ENCODE measurements at regions not wholly inside any gene's neighbourhood (a gene's known extent, or its start where the extent isn't known, plus 50 kb on each side); places are given as distances from the start of the nearest gene placed in this dataset.

DNA sequence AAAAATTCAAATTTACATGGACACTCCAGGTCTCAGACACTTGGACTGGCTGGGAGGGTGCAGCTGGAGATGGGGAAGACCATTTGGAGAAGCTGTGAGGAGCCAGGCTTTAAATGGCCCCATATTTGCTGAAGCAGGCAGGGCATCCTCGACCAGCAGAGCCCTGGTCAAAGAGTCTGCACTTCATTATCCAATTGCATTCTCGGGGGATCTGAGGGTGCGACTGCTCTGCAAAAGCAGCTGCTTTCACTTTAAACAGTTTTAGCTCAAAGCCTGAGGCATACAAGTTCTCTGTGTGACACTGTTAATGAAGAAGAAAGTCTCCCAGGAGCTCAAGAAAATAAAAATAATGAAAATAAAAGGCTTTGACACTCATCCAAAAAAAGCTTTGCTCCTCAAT, 98.0 kb upstream of the SLC25A36 start:
- CTCF ChIA-PET = no interaction called here
- no peak for DNase-seq (ENCODE audit: extremely low spot score)
- POLR2A ChIA-PET = no interaction called here
- TF ChIP-seq ELF4 (IDR thresholded peaks at IDR 0.05) (no peak), FOXM1 (IDR thresholded peaks at IDR 0.05; ENCODE audit: borderline replicate concordance) (no peak), ZNF384 (IDR thresholded peaks at IDR 0.05) (no peak), BHLHE40 (IDR thresholded peaks at IDR 0.05; ENCODE audit: borderline replicate concordance) (no peak), FOXK2 (IDR thresholded peaks at IDR 0.05) (no peak), NFRKB (IDR thresholded peaks at IDR 0.05) (no peak), LEF1 (IDR thresholded peaks at IDR 0.05; ENCODE audit: borderline replicate concordance) (no peak), HDGF (IDR thresholded peaks at IDR 0.05; ENCODE audit: borderline replicate concordance) (no peak), ARNT (IDR thresholded peaks at IDR 0.05) (no peak), FOXA1 (IDR thresholded peaks at IDR 0.05) (no peak), TARDBP (IDR thresholded peaks at IDR 0.05) (no peak), SUZ12 (IDR thresholded peaks at IDR 0.05) (no peak), CTBP1 (IDR thresholded peaks at IDR 0.05; ENCODE audit: borderline replicate concordance) (no peak), SP1 (IDR thresholded peaks at IDR 0.05) (no peak), L3MBTL2 (conservative IDR thresholded peaks at IDR 0.05) (no peak)
- TF ChIP-seq, protein P1, sequence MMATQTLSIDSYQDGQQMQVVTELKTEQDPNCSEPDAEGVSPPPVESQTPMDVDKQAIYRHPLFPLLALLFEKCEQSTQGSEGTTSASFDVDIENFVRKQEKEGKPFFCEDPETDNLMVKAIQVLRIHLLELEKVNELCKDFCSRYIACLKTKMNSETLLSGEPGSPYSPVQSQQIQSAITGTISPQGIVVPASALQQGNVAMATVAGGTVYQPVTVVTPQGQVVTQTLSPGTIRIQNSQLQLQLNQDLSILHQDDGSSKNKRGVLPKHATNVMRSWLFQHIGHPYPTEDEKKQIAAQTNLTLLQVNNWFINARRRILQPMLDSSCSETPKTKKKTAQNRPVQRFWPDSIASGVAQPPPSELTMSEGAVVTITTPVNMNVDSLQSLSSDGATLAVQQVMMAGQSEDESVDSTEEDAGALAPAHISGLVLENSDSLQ (IDR thresholded peaks at IDR 0.05) = no peak

DNA sequence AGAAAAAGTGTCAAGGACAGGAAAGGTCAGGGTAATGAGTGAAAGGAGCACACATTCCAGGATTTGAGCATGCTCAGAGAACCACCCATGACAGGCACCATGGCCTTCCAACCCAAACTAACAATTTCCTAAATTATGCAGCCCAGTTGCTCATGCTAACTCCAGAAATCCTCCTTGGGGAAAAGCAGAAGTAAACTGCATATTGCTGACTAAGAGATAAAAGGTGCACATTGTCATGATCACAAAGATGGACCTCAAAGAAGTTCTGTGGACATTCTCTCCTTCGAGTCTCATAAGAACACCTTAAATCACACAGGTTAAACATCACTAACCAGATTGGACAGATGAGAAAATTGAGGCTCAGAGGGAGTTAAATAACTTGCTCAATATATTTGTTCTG, 97.6 kb upstream of the SLC25A36 start:
- POLR2A ChIA-PET = no interaction called here
- DNase-seq (ENCODE audit: extremely low spot score) = no peak
- no peak for TF ChIP-seq ZNF384 (IDR thresholded peaks at IDR 0.05)
- TF ChIP-seq HDGF (IDR thresholded peaks at IDR 0.05; ENCODE audit: borderline replicate concordance) = no peak
- CTCF ChIA-PET = no interaction called here

- no peak for DNase-seq (ENCODE audit: extremely low spot score)
- ChIA-PET CTCF (no interaction called here), POLR2A (no interaction called here)
- TF ChIP-seq FOXA1 (IDR thresholded peaks at IDR 0.05) (no peak), FOXK2 (IDR thresholded peaks at IDR 0.05) (no peak), LEF1 (IDR thresholded peaks at IDR 0.05; ENCODE audit: borderline replicate concordance) (no peak), TARDBP (IDR thresholded peaks at IDR 0.05) (no peak), BHLHE40 (IDR thresholded peaks at IDR 0.05; ENCODE audit: borderline replicate concordance) (no peak), HDGF (IDR thresholded peaks at IDR 0.05; ENCODE audit: borderline replicate concordance) (no peak), L3MBTL2 (conservative IDR thresholded peaks at IDR 0.05) (no peak), FOXM1 (IDR thresholded peaks at IDR 0.05; ENCODE audit: borderline replicate concordance) (no peak), ARNT (IDR thresholded peaks at IDR 0.05) (no peak), ZNF384 (IDR thresholded peaks at IDR 0.05) (no peak), ELF4 (IDR thresholded peaks at IDR 0.05) (no peak), CTBP1 (IDR thresholded peaks at IDR 0.05; ENCODE audit: borderline replicate concordance) (no peak), SUZ12 (IDR thresholded peaks at IDR 0.05) (no peak), SP1 (IDR thresholded peaks at IDR 0.05) (no peak), NFRKB (IDR thresholded peaks at IDR 0.05) (no peak)
- TF ChIP-seq, protein P1 (IDR thresholded peaks at IDR 0.05) = no peak
Observed at GRCh38 chr3:140845882-140846281, 95.8 kb upstream of the SLC25A36 start.

DNA sequence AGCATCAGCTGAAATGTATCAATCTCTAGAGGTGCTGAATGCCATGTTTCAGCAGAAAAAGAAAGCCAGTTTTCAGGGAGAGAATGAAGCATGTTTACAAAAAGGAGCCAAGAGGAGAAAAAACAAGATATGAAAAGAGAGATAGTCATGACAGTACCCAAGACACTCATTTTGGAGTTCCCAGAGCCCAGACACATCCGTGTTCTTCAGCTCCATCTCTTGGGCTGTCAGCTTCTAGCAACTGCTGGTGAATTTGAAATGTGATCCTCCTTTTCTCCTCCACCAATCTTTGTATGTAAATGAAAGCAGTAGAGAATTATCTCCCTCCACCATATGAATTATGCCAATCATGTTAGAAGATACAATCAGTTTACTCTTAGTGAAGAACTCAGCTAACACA, 93.0 kb upstream of the SLC25A36 start:
- no peak for TF ChIP-seq FOXM1 (IDR thresholded peaks at IDR 0.05; ENCODE audit: borderline replicate concordance)
- TF ChIP-seq CTBP1 (IDR thresholded peaks at IDR 0.05; ENCODE audit: borderline replicate concordance) = no peak
- TF ChIP-seq SP1 (IDR thresholded peaks at IDR 0.05) = no peak
- no peak for TF ChIP-seq TARDBP (IDR thresholded peaks at IDR 0.05)
- TF ChIP-seq NFRKB (IDR thresholded peaks at IDR 0.05) = no peak
- no peak for TF ChIP-seq LEF1 (IDR thresholded peaks at IDR 0.05; ENCODE audit: borderline replicate concordance)
- TF ChIP-seq HDGF (IDR thresholded peaks at IDR 0.05; ENCODE audit: borderline replicate concordance) = no peak
- no peak for TF ChIP-seq SUZ12 (IDR thresholded peaks at IDR 0.05)
- TF ChIP-seq, protein P1 (IDR thresholded peaks at IDR 0.05) = no peak
- no peak for TF ChIP-seq FOXA1 (IDR thresholded peaks at IDR 0.05)
- no peak for TF ChIP-seq FOXK2 (IDR thresholded peaks at IDR 0.05)
- TF ChIP-seq ARNT (IDR thresholded peaks at IDR 0.05) = no peak
- TF ChIP-seq ELF4 (IDR thresholded peaks at IDR 0.05) = no peak
- no peak for TF ChIP-seq BHLHE40 (IDR thresholded peaks at IDR 0.05; ENCODE audit: borderline replicate concordance)
- TF ChIP-seq ZNF384 (IDR thresholded peaks at IDR 0.05) = no peak
- no peak for TF ChIP-seq L3MBTL2 (conservative IDR thresholded peaks at IDR 0.05)
- CTCF ChIA-PET = interaction anchor here (0.6 kb wide), 1 partner anchor 65 kb away, joined by 3 read pairs; no protein-coding TSS in a partner anchor
- no peak for DNase-seq (ENCODE audit: extremely low spot score)
- POLR2A ChIA-PET = no interaction called here

- ChIA-PET CTCF (no interaction called here), POLR2A (no interaction called here)
- no peak for DNase-seq (ENCODE audit: extremely low spot score)
- TF ChIP-seq BHLHE40 (IDR thresholded peaks at IDR 0.05; ENCODE audit: borderline replicate concordance) (no peak), ZNF384 (IDR thresholded peaks at IDR 0.05) (no peak), ELF4 (IDR thresholded peaks at IDR 0.05) (no peak), CTBP1 (IDR thresholded peaks at IDR 0.05; ENCODE audit: borderline replicate concordance) (no peak), TARDBP (IDR thresholded peaks at IDR 0.05) (no peak), SUZ12 (IDR thresholded peaks at IDR 0.05) (no peak), FOXK2 (IDR thresholded peaks at IDR 0.05) (no peak), NFRKB (IDR thresholded peaks at IDR 0.05) (no peak), HDGF (IDR thresholded peaks at IDR 0.05; ENCODE audit: borderline replicate concordance) (no peak)
Observed at GRCh38 chr3:140850210-140850955, 91.3 kb upstream of the SLC25A36 start.

DNA sequence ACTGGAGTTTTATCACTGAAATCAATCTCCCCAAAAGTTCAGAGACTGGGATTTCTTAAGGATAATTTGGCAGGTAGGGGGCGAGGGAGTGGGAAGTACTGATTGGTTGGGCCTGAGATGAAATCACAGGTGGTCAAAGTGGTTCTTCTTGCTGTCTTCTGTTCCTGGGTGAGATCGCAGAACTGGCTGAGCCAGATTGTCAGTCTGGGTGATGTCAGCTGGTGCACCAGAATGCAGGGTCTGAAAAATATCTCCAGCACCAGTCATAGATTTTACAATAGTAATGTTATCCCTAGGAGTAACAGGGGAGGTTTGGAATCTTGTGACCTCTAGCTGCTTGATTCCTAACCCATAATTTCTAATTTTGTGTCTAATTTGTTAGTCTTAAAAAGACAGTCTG, 86.7 kb upstream of the SLC25A36 start:
- ChIA-PET POLR2A (no interaction called here), CTCF (interaction anchor here (0.6 kb wide), 1 partner anchor 1481 kb away, joined by 3 read pairs; no protein-coding TSS in a partner anchor)
- no peak for DNase-seq (ENCODE audit: extremely low spot score)
- no peak for TF ChIP-seq LEF1 (IDR thresholded peaks at IDR 0.05; ENCODE audit: borderline replicate concordance)
- no peak for TF ChIP-seq NFRKB (IDR thresholded peaks at IDR 0.05)
- TF ChIP-seq FOXM1 (IDR thresholded peaks at IDR 0.05; ENCODE audit: borderline replicate concordance) = no peak
- TF ChIP-seq, protein P1 (IDR thresholded peaks at IDR 0.05) = no peak
- TF ChIP-seq SUZ12 (IDR thresholded peaks at IDR 0.05) = no peak
- no peak for TF ChIP-seq TARDBP (IDR thresholded peaks at IDR 0.05)
- TF ChIP-seq ARNT (IDR thresholded peaks at IDR 0.05) = no peak
